HTR-8/SVneo (cell line): ENCODE measurements at regions not wholly inside any gene's neighbourhood (a gene's known extent, or its start where the extent isn't known, plus 50 kb on each side); places are given as distances from the start of the nearest gene placed in this dataset.

ENCODE experiments used
- DNase-seq: peaks from one replicate; pipeline ENCODE4 v3.0.0; 2011; ENCODE audit warnings: low spot score, mixed read lengths; ENCODE audit not compliant: insufficient read length
- FAIRE-seq: peaks from 2 replicates; lab custom pipeline; 2011; peaks lifted over from hg19 to GRCh38; lab: Jason Lieb, UNC

DNA sequence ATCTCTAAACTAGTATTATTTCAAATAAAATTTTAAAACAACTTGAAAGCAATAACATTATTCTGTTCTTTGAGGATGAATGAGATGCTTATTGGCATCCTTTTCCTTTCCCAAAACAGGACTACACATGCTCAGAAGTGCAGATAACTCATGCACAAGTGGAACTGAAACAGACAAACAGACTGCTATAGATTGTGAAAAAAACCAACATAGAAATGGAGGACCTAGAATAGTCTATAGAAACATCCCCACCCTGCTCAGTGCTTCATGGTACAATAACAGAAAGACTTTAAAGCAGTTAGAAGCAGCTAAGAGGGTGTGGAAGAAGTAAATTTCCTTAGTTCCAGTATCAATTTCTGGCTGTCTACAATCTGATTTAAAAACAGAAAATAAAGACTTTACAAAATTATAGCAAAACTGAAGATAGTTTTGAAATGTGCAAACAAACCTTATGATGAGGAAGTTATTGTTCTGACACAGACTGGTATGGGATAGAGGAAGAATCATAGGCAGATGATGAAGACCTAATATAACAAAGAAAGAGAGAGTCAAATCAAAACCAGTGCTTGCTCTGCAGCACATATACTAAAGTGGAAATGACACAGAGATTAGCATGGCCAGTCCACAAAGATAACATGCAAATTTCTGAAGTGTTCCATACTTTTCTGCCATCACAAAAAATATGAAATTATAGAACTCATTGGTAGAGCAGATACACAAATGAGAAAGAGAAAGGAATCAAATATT lies 1025.4 kb downstream of the SQOR start:
- FAIRE-seq: no peak

DNA sequence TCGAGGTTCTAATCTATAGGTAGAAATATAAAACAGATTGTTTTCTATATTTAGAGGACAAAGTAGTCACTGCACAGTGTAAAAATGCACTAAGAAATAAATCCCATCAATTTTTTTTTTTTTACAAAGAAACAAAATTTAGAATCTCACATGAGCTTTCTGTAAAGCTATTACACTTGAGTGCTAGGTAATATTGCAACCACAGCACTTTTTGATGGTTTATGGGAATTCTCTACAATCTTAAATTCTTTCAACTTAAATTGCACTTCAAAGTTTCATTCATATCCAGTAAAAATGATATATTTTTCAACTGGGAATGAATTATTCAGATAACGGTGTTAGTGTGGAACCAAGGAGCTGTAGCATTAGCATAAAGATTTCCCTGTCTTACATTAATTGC lies 1035.4 kb downstream of the SQOR start:
- DNase-seq: no peak
- FAIRE-seq: no peak

More for the DNA sequence above, 1025.4 kb downstream of the SQOR start:
- no peak for DNase-seq

DNA sequence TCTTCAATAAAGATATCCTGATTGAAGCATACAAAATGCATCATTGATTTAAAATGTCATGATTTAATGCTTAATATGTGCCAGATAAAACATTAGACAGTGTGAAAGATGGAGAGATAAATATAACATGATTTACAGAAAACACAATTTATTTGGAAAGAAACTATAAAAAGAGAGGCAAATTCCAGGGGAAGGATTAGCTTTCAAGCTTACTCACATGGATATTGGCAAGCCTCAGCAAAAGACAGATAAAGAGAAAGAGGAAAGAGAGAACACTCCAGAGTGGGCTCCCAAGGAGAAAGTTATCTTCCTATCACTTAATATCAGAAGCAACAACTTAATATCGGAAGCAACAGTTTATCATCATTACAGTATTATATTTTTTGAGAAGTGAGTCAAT lies 1036.5 kb downstream of the SQOR start:
- no peak for DNase-seq
- no peak for FAIRE-seq

DNA sequence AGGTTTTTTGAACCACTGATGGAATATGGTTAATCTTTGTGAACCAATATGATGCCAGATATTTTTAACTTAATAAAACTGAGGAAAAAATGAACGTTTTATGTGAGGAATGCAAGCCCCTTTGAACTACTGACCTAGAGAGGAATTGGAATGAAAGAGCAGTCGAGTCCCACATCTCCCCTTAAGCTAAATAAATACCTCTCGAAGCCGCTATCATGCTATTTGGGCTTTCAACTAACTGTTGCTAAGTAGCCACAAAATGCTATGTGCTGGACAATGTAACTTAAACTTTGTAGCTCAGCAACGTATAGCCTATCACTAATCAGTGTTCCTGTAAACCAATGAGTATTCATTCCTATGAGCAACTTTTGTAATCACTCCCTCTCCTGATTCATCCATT lies 1037.2 kb downstream of the SQOR start:
- FAIRE-seq (no peak), DNase-seq (no peak)

DNA sequence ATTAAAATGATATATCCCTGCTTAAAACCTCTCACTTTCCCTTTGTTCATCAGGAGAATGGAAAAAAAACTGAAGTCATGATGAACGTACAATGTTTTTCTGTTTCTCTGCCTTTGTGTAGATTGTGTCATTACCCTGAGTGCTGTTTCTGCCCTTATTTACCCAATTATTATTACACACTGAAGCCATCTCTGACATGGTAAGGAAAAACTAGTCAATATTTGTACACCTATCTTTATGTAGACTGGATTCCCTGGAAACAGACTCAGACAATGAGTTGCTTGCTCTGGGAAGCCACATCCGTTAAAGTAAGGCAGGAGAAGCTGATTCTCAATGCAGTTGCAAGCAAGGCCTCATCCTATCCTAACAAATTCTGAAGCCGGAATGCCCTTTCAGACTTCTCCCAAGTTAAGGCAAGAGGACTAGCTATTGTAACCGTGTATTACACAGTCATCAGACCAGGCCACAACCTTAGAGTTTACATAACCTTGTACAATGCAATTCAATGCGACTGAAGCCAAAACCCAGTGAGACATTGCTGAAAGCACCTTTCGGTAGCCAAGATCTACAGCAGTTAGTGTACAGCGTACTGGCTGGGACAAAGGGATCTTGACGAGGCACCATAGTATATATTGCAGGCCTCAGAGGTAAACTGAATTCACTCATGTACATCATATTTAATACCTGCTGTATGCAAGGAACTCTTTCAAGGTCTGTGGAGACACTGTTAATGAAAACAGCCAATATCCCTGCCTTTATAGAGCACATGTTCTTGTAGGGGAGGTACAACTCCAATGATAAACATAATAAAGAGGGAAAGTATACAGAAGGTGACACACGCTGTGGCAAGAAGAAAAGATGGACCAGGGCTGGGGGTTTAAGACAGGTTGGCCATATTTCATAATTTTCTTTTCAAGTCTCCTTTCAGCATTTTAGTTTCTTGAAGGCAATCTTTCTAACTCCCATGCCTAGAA lies 1040.8 kb upstream of the SEMA6D start:
- FAIRE-seq: no peak
- no peak for DNase-seq

DNA sequence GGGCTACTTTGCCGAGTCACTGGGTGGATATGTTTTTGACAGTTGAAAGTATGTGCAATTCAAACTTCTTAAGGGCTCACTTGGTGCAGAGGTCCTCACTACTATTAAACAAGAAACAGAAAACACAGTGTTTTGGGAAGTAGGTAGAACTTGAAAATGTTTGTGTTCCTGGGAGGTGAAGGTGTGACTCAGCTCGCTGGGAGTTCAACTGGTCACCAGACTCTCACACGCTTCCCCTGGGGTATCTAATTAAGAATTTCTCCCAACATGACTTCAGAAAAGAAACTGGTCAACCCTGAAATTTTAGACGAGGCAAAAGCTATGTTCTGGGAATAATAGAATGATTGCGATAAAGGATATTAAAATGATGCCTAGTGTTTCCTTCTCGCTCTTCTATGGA lies 1039.8 kb upstream of the SEMA6D start:
- DNase-seq: no peak
- FAIRE-seq: no peak

DNA sequence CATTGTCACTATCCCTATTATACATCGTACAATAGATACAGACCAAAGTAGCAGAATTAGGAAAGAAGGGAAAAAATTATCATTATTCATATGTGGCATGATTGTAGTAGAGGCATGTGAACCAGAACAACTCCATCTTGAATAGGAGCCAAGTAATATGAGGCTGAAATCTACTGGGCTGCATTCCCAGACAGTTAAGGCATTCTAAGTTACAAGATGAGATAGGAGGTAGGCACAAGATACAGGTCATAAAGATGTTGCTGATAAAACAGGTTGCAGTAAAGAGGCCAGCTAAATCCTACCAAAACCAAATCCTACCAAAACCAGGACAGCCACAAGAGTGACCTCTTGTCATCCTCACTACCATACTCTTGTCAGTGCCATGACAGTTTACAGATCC lies 1035.4 kb upstream of the SEMA6D start:
- DNase-seq: no peak
- FAIRE-seq: no peak

DNA sequence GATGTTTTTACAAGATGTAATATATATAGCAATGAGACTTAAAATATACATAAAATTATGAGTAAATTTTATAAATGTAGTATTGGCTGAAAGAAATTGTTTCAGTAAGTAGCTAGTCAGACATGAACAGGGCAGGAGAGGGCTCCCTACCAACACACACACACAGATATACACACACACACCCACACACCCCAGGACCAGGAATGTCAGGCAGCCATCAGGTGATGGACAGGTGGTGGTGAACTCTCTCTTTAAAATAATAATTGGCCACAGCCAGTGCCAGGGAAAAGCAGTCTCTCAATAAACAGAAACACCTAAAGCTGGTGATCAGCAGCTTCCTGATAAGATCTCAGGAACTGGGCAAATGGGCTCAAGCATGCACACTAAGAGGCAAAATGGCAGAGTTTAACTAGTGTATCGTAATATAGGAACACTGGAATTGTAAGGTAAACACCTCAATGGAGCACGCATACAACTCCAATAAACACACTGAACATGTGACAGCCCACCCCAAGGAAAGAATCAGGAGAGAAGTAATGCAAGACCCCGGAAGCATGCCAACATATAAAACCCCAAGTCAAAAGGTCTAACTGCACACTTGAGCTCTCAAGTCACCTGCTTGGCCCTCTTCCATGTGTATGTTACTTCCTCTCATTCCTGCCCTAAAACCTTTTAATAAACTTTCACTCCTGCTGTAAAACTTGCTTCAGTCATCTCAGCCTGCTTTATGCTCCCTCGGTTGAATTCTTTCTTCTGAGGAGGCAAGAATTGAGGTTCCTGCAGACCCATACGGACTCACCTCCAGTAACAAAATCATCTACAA lies 1034.1 kb upstream of the SEMA6D start:
- FAIRE-seq: no peak
- DNase-seq: no peak

DNA sequence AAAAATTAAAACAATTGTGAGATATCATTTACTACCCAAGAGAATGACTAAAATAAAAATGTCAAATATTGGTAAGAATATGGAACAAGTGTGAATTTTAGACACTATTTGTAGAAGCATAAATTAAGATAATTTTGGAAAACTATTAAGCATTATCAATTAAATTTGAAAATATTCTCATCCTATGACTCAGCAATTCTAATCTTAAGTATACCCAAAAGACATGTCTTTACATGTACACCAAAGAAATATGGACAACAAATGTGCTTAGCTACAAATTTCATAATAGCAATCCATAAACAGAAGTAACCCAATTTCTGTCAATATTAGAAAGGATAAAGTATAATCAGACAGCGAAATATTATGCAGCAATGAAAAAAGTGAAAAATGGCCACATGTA lies 1032.2 kb upstream of the SEMA6D start:
- DNase-seq: no peak
- no peak for FAIRE-seq

DNA sequence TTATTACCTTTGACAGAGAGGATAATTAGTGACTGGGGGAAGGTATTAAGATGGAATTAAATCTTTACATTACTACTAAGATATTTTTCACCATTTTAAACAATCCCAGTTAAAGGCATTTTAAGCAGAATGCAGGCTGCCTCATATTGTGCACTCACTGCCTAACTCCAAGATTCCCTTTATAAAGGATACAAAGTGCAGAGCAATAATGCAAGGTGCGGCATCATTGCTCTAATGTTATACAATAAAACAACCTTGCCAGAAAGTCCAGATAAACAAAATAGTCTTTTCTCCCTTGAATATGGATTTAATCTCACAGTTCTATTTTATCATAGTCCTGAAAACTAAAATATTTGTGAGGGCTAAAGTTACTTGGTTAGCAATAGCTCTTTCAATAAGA lies 1031.6 kb upstream of the SEMA6D start:
- no peak for FAIRE-seq

DNA sequence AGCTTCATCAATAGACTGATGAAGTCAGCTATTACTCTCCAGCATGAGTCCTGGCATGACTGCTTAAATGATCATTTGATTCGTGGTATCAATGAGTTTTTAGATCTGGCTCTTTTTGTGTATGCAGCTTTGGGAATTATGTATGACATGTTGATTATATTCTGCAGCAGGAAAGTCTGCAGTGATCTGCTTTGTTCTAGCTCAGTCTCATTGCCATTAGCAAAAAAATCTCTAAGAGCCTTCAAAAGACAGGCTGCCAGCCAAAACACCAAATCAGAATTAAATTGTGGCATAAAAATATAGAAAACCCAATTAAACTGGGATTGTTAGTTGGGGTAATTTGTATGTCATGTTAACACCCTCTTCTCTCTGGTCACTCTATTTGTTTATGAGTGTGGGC lies 1021.0 kb upstream of the SEMA6D start:
- no peak for FAIRE-seq
- no peak for DNase-seq

More for the DNA sequence above, 1031.6 kb upstream of the SEMA6D start:
- no peak for DNase-seq

DNA sequence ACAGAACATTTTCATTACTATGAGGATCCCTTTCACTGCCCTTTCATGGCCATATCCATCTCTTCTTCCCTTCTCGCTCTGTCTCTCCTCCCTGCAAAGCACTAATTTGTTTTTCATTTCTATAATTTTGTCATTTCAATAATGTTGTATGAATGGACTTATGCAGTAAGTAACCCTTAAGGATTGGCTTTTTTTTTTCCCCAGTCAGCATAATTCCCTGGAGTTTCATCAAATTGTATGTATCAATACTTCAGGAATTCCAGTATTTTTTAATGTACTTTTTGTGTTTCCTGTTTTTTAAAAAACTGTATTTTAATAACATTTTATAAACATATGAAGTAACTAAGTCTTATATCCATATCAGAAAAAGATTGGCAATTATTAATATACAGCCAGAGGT lies 1016.0 kb upstream of the SEMA6D start:
- no peak for DNase-seq
- no peak for FAIRE-seq

DNA sequence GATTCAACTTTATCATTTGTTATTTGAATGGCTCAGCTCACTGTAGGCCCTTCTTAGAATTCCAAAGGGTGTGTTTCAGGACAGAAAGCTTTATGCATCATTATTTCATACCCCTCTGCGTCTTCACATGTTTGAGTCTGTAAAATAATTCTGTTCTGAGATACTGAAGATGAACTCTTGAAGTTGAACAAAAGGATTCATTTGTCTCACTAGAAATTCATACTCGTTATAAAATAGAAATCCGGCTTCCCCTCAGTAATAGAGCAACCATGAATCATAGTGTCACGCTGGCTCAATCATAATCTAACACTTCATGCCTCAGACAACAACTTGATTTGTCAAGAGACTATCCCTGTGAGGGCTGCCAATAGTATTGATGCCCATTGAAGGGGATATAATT lies 1015.4 kb upstream of the SEMA6D start:
- DNase-seq (no peak), FAIRE-seq (no peak)

DNA sequence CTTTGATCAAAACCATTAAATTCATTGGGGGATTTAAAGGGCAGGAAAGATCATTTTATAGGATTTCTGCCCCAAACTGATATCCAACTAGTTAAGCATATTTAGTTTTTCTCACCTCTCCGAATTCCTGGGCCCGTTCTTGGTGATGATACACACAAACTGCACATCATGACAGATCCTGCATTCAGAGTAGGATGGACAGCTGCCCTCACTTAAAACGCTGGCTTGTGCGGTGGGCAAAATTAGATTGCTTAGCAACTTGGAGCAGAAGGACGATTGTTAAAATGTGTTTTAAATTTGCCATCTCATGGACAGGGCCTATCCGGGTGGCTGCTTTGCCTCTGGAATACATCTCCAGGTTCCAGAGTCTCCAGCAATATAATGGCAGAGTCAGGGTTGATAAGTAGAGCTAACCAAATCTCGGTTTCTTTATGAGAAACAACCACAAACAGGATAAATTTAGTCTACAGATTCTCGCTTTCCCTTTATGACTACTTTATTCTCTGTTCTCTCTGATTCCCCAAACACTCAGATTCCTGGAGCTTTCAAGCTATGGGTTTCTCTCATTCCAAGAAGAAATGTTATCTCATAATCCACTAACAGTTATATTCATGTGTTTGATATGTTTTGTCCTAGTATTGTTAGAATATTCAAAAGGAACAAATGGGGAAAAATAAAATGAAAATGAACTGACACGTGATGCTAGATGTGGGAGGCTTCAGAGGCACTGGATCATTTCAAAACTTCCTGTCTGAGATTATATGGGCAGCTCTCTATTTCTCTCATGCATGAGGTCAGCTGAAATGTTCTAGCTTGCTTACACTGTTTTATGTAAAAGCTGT lies 1014.1 kb upstream of the SEMA6D start:
- DNase-seq (no peak), FAIRE-seq (no peak)

DNA sequence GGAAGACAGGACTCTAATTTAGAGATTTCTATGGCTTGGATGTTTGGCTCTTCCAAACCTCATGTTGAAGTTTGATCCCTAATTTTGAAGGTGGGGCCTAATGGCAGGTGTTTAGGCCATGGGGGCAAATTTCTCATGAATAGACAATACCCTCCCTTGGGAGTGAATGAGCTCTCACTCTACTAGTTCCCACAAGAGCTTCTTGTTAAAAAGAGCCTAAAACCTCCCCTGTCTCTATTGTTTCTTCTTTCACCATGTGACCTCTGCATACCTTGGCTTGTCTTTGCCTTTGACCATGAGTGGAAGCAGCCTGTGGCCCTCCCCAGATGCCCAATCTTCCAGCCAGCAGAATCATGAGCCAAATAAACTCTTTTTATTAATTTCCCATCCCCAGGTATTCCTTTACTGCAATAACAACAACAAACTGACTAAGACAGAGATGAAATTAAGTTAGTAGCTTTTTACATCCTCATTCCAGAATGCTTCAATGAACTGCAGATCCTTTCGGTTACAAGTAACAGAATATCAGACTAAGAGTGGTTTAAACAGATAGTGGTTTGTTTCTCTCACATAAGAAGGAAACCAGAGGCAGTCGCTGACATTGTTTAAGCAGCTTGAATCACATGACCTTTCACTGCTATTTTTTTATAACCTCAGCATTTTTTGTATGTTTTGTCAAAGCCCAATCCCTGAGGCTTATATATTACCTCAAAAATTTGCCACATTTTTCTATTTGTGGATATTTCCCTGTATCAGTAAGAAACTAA lies 1013.3 kb upstream of the SEMA6D start:
- FAIRE-seq (no peak), DNase-seq (no peak)

DNA sequence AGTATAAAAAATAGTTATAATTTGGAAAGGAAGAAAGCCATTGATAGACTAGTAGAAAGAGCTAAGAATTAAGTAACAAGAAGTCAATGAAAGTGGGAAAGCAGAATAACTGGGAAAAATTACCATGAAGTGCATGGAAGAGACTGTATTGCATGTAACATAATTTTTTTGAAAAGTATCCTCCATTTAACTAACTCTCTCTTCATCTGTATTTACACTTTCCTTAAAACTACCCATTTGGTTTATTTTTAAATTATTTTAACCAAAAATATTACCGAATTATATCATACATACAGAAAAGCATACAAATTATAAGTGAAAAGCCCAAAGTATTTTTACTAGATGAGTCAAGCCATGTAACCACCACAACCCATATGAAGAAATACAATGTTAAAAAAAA lies 1009.9 kb upstream of the SEMA6D start:
- FAIRE-seq (no peak), DNase-seq (no peak)

DNA sequence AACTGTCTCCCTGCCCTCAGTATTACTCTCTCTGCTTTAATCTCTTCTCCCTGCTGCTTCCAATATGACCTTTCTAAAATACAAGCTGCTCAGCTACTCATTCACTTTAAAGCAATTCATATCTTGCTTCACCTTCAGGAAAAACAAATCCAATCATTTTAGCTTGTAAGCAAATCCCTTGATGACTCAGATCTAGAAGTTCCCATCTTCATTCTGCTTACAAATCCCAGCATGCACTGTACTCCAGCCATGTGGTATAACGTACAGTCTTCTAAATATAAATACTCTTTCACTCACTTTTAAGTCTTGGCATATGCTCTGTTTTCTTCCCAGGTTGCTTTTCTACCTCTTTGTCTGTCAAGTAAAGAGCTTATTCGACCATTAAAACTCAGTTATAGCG lies 1009.1 kb upstream of the SEMA6D start:
- no peak for FAIRE-seq
- DNase-seq: no peak

DNA sequence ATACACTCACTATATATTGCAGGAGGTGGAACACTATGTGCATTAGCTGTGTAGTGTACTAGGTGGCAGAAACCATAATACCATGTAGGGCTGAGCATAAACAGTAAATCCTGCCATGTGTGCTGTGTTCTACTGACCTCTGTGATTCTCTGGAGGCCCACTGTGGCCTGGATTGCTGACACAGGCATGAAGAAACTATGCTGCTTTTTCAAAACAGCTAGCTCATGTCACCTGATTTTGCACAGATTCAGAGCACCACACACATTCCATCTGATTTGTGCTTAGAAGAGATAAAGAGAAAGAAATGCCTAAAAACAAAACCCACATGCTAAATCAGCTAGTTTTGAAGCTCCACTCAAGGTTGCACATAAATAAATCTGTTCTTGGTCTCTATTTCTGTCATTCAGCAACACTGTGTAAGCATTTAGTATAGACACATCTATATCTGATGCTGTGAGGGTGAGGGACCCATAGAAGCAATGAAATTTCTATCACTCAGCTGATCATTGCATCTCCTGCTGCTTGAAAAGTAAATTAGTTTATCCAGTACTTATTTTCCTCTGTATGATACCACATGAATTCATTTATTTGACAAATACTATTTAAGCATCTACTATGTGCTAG lies 1007.7 kb upstream of the SEMA6D start:
- DNase-seq (no peak), FAIRE-seq (no peak)
